ENCODE measurements at regions not wholly inside any gene's neighbourhood (a gene's known extent, or its start where the extent isn't known, plus 50 kb on each side); places are given as distances from the start of the nearest gene placed in this dataset.
"Not testable (repeated sequence)": the region's sequence is repeated elsewhere in the genome, so short reads cannot be mapped to it uniquely, and the experiment has no call there.

DNA sequence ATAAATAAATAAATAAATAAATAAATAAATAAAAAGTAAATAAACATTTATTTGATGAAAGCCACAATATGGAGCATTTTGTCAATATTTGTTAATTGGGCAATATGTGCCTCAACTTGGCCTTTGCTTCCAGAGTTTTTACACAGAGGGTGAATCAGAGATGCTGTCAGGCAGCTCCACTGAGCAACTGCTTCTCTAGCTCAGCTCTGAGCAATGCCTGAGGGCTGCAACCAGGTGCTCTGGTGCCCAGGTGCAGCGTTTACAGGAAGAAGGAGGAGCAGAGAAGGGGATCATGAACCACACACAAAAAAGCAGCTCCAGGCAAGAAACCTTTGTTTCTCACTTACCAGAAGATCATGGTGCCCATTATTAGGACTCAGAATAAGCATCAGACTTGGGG, 876.2 kb upstream of the AUTS2 start:
- no peak overlapping the region for H3K27ac ChIP-seq
- DNase-seq (ENCODE audit: low read depth, low spot score): no peak

- no peak for DNase-seq (ENCODE audit: low read depth, low spot score)
- no peak overlapping the region for H3K27ac ChIP-seq
Measured at GRCh38 chr7:68724965-68725364, 873.3 kb upstream of the AUTS2 start.

GRCh38 chr7:68725843-68726785, 872.2 kb upstream of the AUTS2 start:
- no peak overlapping the region for H3K27ac ChIP-seq
- no peak for DNase-seq (ENCODE audit: low read depth, low spot score)

GRCh38 chr7:68728720-68729119, 869.6 kb upstream of the AUTS2 start:
- not testable (repeated sequence) for DNase-seq (ENCODE audit: low read depth, low spot score); H3K27ac ChIP-seq

- DNase-seq (ENCODE audit: low read depth, low spot score): no peak
Measured at GRCh38 chr7:68729371-68729770, 868.9 kb upstream of the AUTS2 start.

DNA sequence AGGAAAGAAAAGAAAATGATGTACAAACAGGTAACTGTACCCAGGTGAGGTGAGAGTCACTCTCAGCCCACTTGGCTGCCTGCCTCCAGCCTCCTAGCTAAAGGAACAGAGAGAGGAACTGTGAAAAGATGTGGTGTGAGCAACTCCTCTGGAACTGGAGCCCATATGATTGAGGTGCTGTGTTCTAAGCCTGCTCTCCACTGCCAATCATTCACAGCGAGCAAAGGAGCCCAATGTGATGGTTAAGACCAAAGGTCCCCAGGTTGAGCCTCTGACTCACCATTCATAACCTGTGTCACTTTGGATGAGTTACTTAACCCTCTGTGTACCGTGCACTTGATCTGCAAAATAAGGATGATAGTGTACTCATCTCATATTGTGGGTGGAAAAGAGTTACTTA, 868.1 kb upstream of the AUTS2 start:
- no peak for DNase-seq (ENCODE audit: low read depth, low spot score)
- H3K27ac ChIP-seq: no peak overlapping the region

More at GRCh38 chr7:68729371-68729770, 868.9 kb upstream of the AUTS2 start:
- no peak overlapping the region for H3K27ac ChIP-seq

DNA sequence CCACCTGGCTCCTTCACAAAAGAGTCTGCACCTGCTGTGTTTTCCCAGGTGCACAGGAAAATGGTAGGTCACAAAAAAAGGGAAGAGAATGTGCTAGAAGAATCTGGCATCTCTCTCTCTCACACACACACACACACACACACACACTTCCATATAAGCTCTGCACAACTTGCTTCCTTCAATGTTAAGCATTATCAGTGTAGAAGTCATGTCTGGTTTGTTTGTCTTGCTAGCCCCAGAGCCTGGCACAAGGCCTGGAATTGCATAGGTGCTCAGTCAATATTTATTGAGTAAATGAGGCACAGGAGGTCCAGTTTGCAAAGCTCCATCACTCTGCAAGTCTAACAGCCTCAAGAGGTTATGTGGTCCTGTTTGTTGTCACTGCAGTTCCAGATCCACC, 867.3 kb upstream of the AUTS2 start:
- no peak for DNase-seq (ENCODE audit: low read depth, low spot score)
- H3K27ac ChIP-seq: no peak overlapping the region

- H3K27ac ChIP-seq: no peak overlapping the region
- DNase-seq (ENCODE audit: low read depth, low spot score): no peak
Measured at GRCh38 chr7:68733219-68734153, 864.8 kb upstream of the AUTS2 start.

DNA sequence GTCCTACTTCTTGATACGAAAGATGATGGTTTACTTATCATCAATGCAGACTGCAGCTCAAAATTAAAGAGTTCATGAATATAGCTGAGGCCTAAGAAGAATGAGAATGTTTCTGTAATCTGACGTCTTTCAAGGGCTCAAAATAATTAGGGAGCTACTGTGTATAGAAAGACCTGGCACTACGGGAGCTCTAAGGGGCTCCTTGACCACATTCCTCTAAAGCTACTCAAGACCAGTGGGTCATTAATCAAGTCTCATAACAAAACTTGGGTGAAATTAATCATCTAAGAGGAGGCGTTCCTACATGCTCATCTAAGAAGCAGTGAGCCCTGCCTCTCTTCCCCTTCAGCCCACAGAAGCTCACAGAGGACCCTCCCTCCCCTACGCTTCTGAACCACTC, 863.8 kb upstream of the AUTS2 start:
- DNase-seq (ENCODE audit: low read depth, low spot score): no peak
- no peak overlapping the region for H3K27ac ChIP-seq

- no peak for DNase-seq (ENCODE audit: low read depth, low spot score)
- no peak overlapping the region for H3K27ac ChIP-seq
Measured at GRCh38 chr7:68739306-68739705, 859.0 kb upstream of the AUTS2 start.

DNA sequence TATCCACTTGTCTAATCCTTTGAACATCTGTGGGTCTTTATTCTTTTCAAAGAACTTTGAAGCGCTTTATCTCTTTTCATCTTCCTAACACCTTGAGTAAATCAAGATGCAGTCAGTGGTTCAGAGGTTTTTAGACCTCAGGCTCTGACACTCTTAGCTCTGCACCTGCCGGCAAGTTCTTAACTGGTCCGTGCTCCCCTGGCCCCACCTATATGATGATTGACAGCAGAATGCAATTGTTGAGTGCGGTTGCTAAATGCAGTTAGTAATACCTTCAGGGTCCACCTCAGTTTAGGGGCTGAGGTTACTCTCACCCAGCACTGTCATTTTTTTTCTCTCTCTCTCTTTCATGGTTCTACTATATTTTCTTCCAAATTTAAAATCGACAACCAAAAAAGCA, 854.2 kb upstream of the AUTS2 start:
- H3K27ac ChIP-seq: no peak overlapping the region
- no peak for DNase-seq (ENCODE audit: low read depth, low spot score)

DNA sequence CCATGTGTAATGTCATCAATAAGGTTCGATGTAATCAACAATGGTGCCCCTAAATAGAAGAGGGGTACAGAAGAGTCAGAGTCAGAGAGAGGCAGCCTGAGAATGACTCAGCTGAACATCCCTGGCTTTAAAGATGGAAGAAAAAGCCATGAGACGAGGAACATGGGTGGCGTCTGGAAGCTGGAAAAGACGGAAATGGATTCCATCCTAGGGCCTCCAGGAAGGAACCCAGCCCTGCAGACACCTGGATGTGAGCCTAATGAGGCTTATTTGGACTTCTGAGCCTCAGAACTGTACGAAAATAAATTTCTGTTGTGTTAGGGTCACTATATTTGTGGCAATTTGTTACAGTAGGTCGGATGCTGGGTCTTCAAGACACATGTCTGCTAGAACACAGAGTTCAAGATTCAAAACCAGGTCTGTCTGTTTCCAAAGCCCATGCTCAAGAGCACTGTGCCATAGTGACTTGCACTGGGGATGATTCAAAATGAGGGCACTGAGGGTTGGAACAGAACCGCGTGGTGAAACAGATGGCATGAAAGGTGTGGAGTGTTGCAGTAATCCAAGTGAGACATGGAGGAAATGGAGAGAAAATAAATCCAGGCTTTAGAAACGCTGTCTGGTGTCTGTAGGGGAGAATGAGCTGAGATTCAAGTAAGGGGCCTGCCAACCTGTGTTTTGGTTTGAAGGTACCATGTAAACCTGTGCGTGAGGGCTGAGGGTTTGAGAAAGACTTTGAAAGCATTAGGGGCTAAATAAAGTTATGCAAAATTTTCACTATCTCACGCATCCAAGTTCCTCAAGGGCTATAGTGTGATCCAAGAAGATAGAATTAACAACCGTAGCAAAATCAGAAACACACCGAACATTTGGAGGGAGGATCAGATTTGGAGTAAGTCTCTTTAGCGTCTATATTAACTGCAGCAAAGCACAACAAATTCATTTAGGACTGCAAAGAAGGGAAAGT, 849.1 kb upstream of the AUTS2 start:
- no peak overlapping the region for H3K27ac ChIP-seq
- DNase-seq (ENCODE audit: low read depth, low spot score): no peak

- no peak overlapping the region for H3K27ac ChIP-seq
- no peak for DNase-seq (ENCODE audit: low read depth, low spot score)
Measured at GRCh38 chr7:68752485-68753178, 845.6 kb upstream of the AUTS2 start.

DNA sequence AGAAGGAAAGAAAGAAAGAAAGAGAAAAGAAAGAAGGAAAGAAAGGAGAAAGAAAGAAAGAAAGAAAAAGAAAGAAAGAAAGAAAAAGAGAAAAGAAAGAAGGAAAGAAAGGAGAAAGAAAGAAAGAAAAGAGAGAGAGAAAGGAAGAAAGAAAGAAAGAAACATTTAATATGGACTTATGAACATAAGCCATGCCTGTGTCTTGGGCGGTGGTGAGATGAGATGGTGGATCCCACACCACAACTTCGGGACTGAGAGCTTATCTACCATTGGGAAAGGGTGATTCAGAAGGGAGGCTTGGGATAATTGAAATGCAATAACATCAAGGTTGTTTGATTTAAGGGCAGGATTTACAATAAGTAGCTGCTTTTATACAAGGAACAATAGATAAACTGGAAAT, 843.9 kb upstream of the AUTS2 start:
- no peak for DNase-seq (ENCODE audit: low read depth, low spot score)
- H3K27ac ChIP-seq: no peak overlapping the region

DNA sequence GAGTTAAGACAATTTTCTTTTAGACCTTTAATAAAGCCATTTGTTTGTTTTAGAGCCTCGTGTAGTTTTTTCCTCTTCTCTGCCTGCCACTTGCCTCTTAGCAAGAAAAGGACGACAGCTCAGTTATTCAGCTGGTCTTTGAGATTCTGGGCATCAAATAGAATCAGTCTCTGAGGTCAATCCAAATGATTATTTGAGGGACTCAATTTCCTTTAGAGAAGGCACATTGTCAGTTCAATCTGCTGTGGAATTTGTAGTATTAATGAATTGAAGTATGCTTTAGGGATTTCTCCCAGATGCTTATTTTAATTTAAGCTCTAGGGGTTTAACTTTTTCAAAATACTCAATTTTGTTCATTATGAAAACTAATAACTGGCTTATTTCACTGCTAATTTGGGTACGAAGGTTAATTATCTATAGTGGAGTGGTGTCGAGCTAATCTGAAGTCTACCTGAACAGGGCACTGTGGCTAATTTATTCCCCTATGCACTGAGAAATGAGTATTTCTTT, 841.2 kb upstream of the AUTS2 start:
- DNase-seq (ENCODE audit: low read depth, low spot score): no peak

DNA sequence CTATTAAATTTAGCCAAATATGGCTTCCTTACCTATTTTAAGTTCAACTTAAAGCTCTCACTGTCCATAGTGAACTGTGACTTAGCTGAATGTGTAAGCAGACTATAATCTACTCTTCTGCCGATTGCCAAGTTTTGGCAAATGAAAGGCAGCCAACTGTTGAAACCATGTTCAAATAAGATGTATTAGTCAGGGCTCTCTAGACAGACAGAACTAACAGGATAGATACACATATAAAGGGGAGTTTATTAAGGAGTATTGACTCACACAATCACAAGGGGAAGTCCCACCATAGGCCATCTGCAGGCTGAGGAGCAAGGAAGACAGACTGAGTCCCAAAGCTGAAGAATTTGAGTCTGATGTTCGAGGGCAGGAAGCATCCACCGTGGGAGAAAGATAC, 837.7 kb upstream of the AUTS2 start:
- no peak overlapping the region for H3K27ac ChIP-seq
- DNase-seq (ENCODE audit: low read depth, low spot score): no peak

More for the DNA sequence above, 841.2 kb upstream of the AUTS2 start:
- H3K27ac ChIP-seq: no peak overlapping the region

GRCh38 chr7:68767462-68767861, 830.8 kb upstream of the AUTS2 start:
- DNase-seq (ENCODE audit: low read depth, low spot score): no peak

GRCh38 chr7:68770649-68771048, 827.6 kb upstream of the AUTS2 start:
- no peak for DNase-seq (ENCODE audit: low read depth, low spot score)
- H3K27ac ChIP-seq: no peak overlapping the region

More at GRCh38 chr7:68767462-68767861, 830.8 kb upstream of the AUTS2 start:
- H3K27ac ChIP-seq: no peak overlapping the region

DNA sequence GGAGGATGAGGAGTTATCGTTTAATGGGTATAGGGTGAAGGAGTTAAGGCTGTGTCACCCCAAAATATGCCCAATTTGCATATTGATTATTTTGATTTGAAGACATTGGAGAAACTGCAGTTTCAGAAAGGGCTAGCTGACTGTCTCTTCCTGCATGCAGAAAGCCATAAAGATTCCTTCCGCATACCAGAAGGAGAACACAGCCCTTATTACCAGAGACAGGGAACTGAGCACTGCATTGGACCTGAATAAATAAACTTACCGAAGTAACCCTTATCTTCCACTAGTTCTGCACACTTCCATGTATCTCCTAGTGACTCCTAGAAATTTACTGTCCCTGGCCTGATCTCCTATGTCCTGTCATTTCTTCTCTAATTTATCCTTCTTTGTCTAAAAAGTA, 821.9 kb upstream of the AUTS2 start:
- H3K27ac ChIP-seq: no peak overlapping the region
- no peak for DNase-seq (ENCODE audit: low read depth, low spot score)

Data from epithelial cell of prostate (primary cell).